MCF 10A (cell line): ENCODE measurements at regions not wholly inside any gene's neighbourhood (a gene's known extent, or its start where the extent isn't known, plus 50 kb on each side); places are given as distances from the start of the nearest gene placed in this dataset.

ENCODE experiments used
- BruUV-seq: library from RNA; stranded (reverse); fragments of 400-500 nt; replicated peaks from 2 replicates; lab custom pipeline; 2021; lab: Mats Ljungman, UMichigan
- CTCF ChIA-PET: fragments of 300-600 bp; sonication (Branson Sonifier 250); formaldehyde crosslinking; extraction: SDS; loops from one replicate; lab custom pipeline; 2021; ENCODE audit warnings: antibody characterized with exemption, inconsistent platforms; lab: Yijun Ruan, JAX
- POLR2A ChIA-PET: fragments of 300-600, 350-650 bp; sonication (Branson Sonifier 250); formaldehyde crosslinking; extraction: SDS; loops from one replicate; lab custom pipeline; 2020; ENCODE audit warnings: antibody characterized with exemption, inconsistent platforms; lab: Yijun Ruan, JAX
- DNase-seq: peaks from one replicate; pipeline ENCODE4 v3.0.0-alpha.2; 2018; ENCODE audit not compliant: unreplicated experiment
- H3K27ac Mint-ChIP-seq: one replicate; pipeline ENCODE4 v1.8.0; 2022; ENCODE audit warnings: mild to moderate bottlenecking, low read depth, mixed read lengths; ENCODE audit not compliant: unreplicated experiment
- H3K27me3 Mint-ChIP-seq: one replicate; pipeline ENCODE4 v1.8.0; 2022; ENCODE audit warnings: mixed read lengths; ENCODE audit not compliant: insufficient read depth, unreplicated experiment
- H3K36me3 Mint-ChIP-seq: one replicate; pipeline ENCODE4 v1.8.0; 2022; ENCODE audit warnings: mild to moderate bottlenecking, moderate library complexity, mixed read lengths; ENCODE audit not compliant: insufficient read depth, unreplicated experiment
- H3K4me1 Mint-ChIP-seq: one replicate; pipeline ENCODE4 v1.8.0; 2022; ENCODE audit warnings: mixed read lengths; ENCODE audit not compliant: insufficient read depth, unreplicated experiment
- H3K4me3 Mint-ChIP-seq: one replicate; pipeline ENCODE4 v1.8.0; 2022; ENCODE audit warnings: mild to moderate bottlenecking, moderate library complexity, mixed read lengths; ENCODE audit not compliant: unreplicated experiment
- H3K9me3 Mint-ChIP-seq: one replicate; pipeline ENCODE4 v1.8.0; 2022; ENCODE audit warnings: mixed read lengths; ENCODE audit not compliant: unreplicated experiment
- CTCF ChIP-seq: fragments of 200-600 bp; IDR thresholded peaks from one replicate; pipeline ENCODE4 v1.8.0; 2022; ENCODE audit warnings: antibody characterized with exemption, mild to moderate bottlenecking; ENCODE audit not compliant: unreplicated experiment
- intact Hi-C: fragments of 100-400 bp; cut with micrococcal nuclease; formaldehyde crosslinking; loops from 2 replicates; pipeline ENCODE4 v1.14.1; 2022

- H3K9me3 Mint-ChIP-seq, result no peaks in the 10 kb centered on the region
Measured at GRCh38 chr5:79850316-79850822, 140.7 kb downstream of the MTX3 start.

GRCh38 chr5:79849486-79850315 lies 141.4 kb downstream of the MTX3 start:
- ChIA-PET POLR2A (no interaction called here), CTCF (interaction anchor here (0.6 to 1.3 kb wide), 3 partner anchors 10 to 1516 kb away, joined by 3 read pairs; no protein-coding TSS in a partner anchor)
- no TSS peak for BruUV-seq
- Mint-ChIP-seq H3K27ac (no peak overlapping the region), H3K4me3 (no peak overlapping the region), H3K4me1 (peaks cover 12% of the 10 kb centered on the region), H3K36me3 (no peaks in the 10 kb centered on the region), H3K9me3 (no peaks in the 10 kb centered on the region), H3K27me3 (no peaks in the 10 kb centered on the region)
- no peak for TF ChIP-seq CTCF
- no peak for DNase-seq
- intact Hi-C loops, result no loop called here

More at GRCh38 chr5:79850316-79850822, 140.7 kb downstream of the MTX3 start:
- TF ChIP-seq CTCF, result no peak
- no peak for DNase-seq
- intact Hi-C loops, result no loop called here
- H3K36me3 Mint-ChIP-seq, result no peaks in the 10 kb centered on the region
- no TSS peak for BruUV-seq
- peaks cover 9% of the 10 kb centered on the region for H3K4me1 Mint-ChIP-seq
- no peaks in the 10 kb centered on the region for H3K27me3 Mint-ChIP-seq
- POLR2A ChIA-PET, result no interaction called here
- no peak overlapping the region for H3K4me3 Mint-ChIP-seq
- CTCF ChIA-PET, result interaction anchor here (0.7 to 1.3 kb wide), 2 partner anchors 9 to 1516 kb away, joined by 3 read pairs; no protein-coding TSS in a partner anchor
- H3K27ac Mint-ChIP-seq, result no peak overlapping the region
